ENCODE measurements at regions not wholly inside any gene's neighbourhood (a gene's known extent, or its start where the extent isn't known, plus 50 kb on each side); places are given as distances from the start of the nearest gene placed in this dataset.

- no peak for TF ChIP-seq CTCF (conservative IDR thresholded peaks at IDR 0.05)
- TF ChIP-seq EZH2 (IDR thresholded peaks at IDR 0.05; ENCODE audit: low read depth), result no peak
Observed at GRCh38 chr3:24704496-24704895, 209.8 kb upstream of the THRB start.

Measured in PC-9 (cell line).